Inferior parietal cortex (tissue), 1 donor: ENCODE measurements at regions not wholly inside any gene's neighbourhood (a gene's known extent, or its start where the extent isn't known, plus 50 kb on each side); places are given as distances from the start of the nearest gene placed in this dataset.
"Not testable (repeated sequence)": the region's sequence is repeated elsewhere in the genome, so short reads cannot be mapped to it uniquely, and the experiment has no call there.

Source experiments
- DNase-seq: peaks from one replicate; pipeline ENCODE4 v3.0.0-alpha.2; 2016; ENCODE audit errors: extremely low spot score

- not testable (repeated sequence) for DNase-seq
Measured at GRCh38 chr4:30148828-30149227, 571.3 kb upstream of the PCDH7 start.

GRCh38 chr4:30149539-30149938 is 570.6 kb upstream of the PCDH7 start:
- not testable (repeated sequence) for DNase-seq

GRCh38 chr4:30153427-30153826 is 566.7 kb upstream of the PCDH7 start:
- no peak for DNase-seq

GRCh38 chr4:30160140-30160539 is 560.0 kb upstream of the PCDH7 start:
- no peak for DNase-seq

GRCh38 chr4:30172416-30172815 is 547.8 kb upstream of the PCDH7 start:
- no peak for DNase-seq

GRCh38 chr4:30181512-30181911 is 538.7 kb upstream of the PCDH7 start:
- DNase-seq = no peak

- no peak for DNase-seq
Measured at GRCh38 chr4:30181918-30182317, 538.3 kb upstream of the PCDH7 start.

GRCh38 chr4:30182786-30183185 is 537.4 kb upstream of the PCDH7 start:
- no peak for DNase-seq

- no peak for DNase-seq
Measured at GRCh38 chr4:30191902-30192301, 528.3 kb upstream of the PCDH7 start.

GRCh38 chr4:30207389-30207788 is 512.8 kb upstream of the PCDH7 start:
- no peak for DNase-seq

GRCh38 chr4:30208731-30209435 is 511.3 kb upstream of the PCDH7 start:
- DNase-seq = no peak

GRCh38 chr4:30215973-30216372 is 504.2 kb upstream of the PCDH7 start:
- not testable (repeated sequence) for DNase-seq

GRCh38 chr4:30245140-30245539 is 475.0 kb upstream of the PCDH7 start:
- DNase-seq = no peak

- no peak for DNase-seq
Measured at GRCh38 chr4:30256116-30256832, 463.9 kb upstream of the PCDH7 start.

GRCh38 chr4:30258949-30259348 is 461.2 kb upstream of the PCDH7 start:
- peak; percentile 8 for DNase-seq

- no peak for DNase-seq
Measured at GRCh38 chr4:30262379-30262778, 457.8 kb upstream of the PCDH7 start.

- DNase-seq = no peak
Measured at GRCh38 chr4:30264465-30264864, 455.7 kb upstream of the PCDH7 start.

GRCh38 chr4:30265716-30266115 is 454.5 kb upstream of the PCDH7 start:
- no peak for DNase-seq

- no peak for DNase-seq
Measured at GRCh38 chr4:30268370-30268769, 451.8 kb upstream of the PCDH7 start.

GRCh38 chr4:30269850-30270249 is 450.3 kb upstream of the PCDH7 start:
- no peak for DNase-seq

GRCh38 chr4:30281986-30282385 is 438.2 kb upstream of the PCDH7 start:
- DNase-seq = no peak

GRCh38 chr4:30283336-30283735 is 436.8 kb upstream of the PCDH7 start:
- DNase-seq = no peak

- no peak for DNase-seq
Measured at GRCh38 chr4:30294295-30294694, 425.9 kb upstream of the PCDH7 start.
